IMR-90 (cell line): ENCODE measurements at regions not wholly inside any gene's neighbourhood (a gene's known extent, or its start where the extent isn't known, plus 50 kb on each side); places are given as distances from the start of the nearest gene placed in this dataset.

Experiments
- ATAC-seq: fragments of 200-7000 bp; cut with Tn5 transposase; 2 replicates; pipeline ENCODE4 v1.9.1; 2020; ENCODE audit warnings: low read depth, mild to moderate bottlenecking, moderate library complexity
- BruUV-seq: library from RNA; stranded (reverse); fragments of 400-500 nt; replicated peaks from 2 replicates; lab custom pipeline; 2021; lab: Mats Ljungman, UMichigan
- CTCF ChIA-PET: fragments of 300-600 bp; formaldehyde crosslinking; extraction: SDS; loops from one replicate; lab custom pipeline; 2021; ENCODE audit warnings: antibody characterized with exemption; lab: Yijun Ruan, JAX
- POLR2A ChIA-PET: fragments of 300-600 bp; sonication (Branson Sonifier 250); formaldehyde crosslinking; loops from one replicate; lab custom pipeline; 2022; ENCODE audit warnings: antibody characterized with exemption; ENCODE audit not compliant: unreplicated experiment; lab: Charles Lee
- DNase-seq: peaks from one replicate; pipeline ENCODE4 v3.0.0; 2013
- H2AFZ ChIP-seq: replicated peaks from 2 replicates; pipeline ENCODE3; 2013; ENCODE audit warnings: low read length, mild to moderate bottlenecking; ENCODE audit not compliant: poor library complexity
- H2AK5ac ChIP-seq: 2 replicates; pipeline ENCODE4 v1.6.1; 2013; ENCODE audit warnings: low read depth, low read length, inconsistent platforms
- H2AK9ac ChIP-seq: replicated peaks from 2 replicates; pipeline ENCODE3; 2013; ENCODE audit warnings: mild to moderate bottlenecking, low read depth, low read length, moderate library complexity; ENCODE audit not compliant: poor library complexity
- H2BK120ac ChIP-seq: 2 replicates; pipeline ENCODE4 v1.6.1; 2013; ENCODE audit warnings: low read depth, low read length, inconsistent platforms
- H2BK15ac ChIP-seq: 3 replicates; pipeline ENCODE4 v1.6.1; 2013; ENCODE audit warnings: low read depth, low read length, inconsistent platforms
- H2BK20ac ChIP-seq: 2 replicates; pipeline ENCODE4 v1.6.1; 2013; ENCODE audit warnings: low read depth, mild to moderate bottlenecking, inconsistent platforms, low read length, moderate library complexity
- H2BK5ac ChIP-seq: 2 replicates; pipeline ENCODE4 v1.6.1; 2013; ENCODE audit warnings: mild to moderate bottlenecking, low read depth, low read length, inconsistent platforms; ENCODE audit not compliant: poor library complexity, severe bottlenecking
- H3K14ac ChIP-seq: replicated peaks from 2 replicates; pipeline ENCODE4 v1.6.1; 2013; ENCODE audit warnings: low read depth, low read length, inconsistent platforms
- H3K18ac ChIP-seq: 2 replicates; pipeline ENCODE4 v1.6.1; 2013; ENCODE audit warnings: low read depth, low read length, control low read depth
- H3K23ac ChIP-seq: 2 replicates; pipeline ENCODE4 v1.6.1; 2013; ENCODE audit warnings: low read depth, low read length, inconsistent platforms
- H3K27ac ChIP-seq: 2 replicates; pipeline ENCODE4 v1.5.1; 2013; ENCODE audit warnings: mild to moderate bottlenecking, control low read depth, low read length; ENCODE audit not compliant: insufficient read depth
- H3K27me3 ChIP-seq: 2 replicates; pipeline ENCODE4 v1.6.1; 2013; ENCODE audit warnings: low read length; ENCODE audit not compliant: control insufficient read depth, insufficient read depth
- H3K36me3 ChIP-seq: 2 replicates; pipeline ENCODE4 v1.6.1; 2013; ENCODE audit warnings: low read length, mixed read lengths; ENCODE audit not compliant: control insufficient read depth, insufficient read depth
- H3K4ac ChIP-seq: 2 replicates; pipeline ENCODE4 v1.6.1; 2013; ENCODE audit warnings: low read depth, low read length, inconsistent platforms
- H3K4me1 ChIP-seq: 2 replicates; pipeline ENCODE4 v1.6.1; 2013; ENCODE audit warnings: low read length, mixed read lengths; ENCODE audit not compliant: control insufficient read depth, insufficient read depth
- H3K4me2 ChIP-seq: 2 replicates; pipeline ENCODE4 v1.6.1; 2013; ENCODE audit warnings: low read depth, mild to moderate bottlenecking, control low read depth, low read length, moderate library complexity
- H3K4me3 ChIP-seq: 2 replicates; pipeline ENCODE4 v1.5.1; 2013; ENCODE audit warnings: low read depth, mild to moderate bottlenecking, control low read depth, low read length, moderate library complexity; ENCODE audit not compliant: insufficient read depth
- H3K56ac ChIP-seq: 2 replicates; pipeline ENCODE4 v1.6.1; 2013; ENCODE audit warnings: low read length, inconsistent platforms; ENCODE audit not compliant: insufficient read depth; ENCODE audit errors: extremely low read depth
- H3K79me1 ChIP-seq, 2 experiments: 2 replicates each; pipeline ENCODE4 v1.6.1; 2013; ENCODE audit warnings: low read length in 2 of 2, inconsistent platforms in 1 of 2, low read depth in 1 of 2
- H3K9ac ChIP-seq: 2 replicates; pipeline ENCODE4 v1.6.1; 2013; ENCODE audit warnings: low read depth, low read length, control low read depth
- H3K9me1 ChIP-seq: 2 replicates; pipeline ENCODE4 v1.6.1; 2013; ENCODE audit warnings: low read length, inconsistent platforms; ENCODE audit not compliant: insufficient read depth
- H3K9me3 ChIP-seq: 2 replicates; pipeline ENCODE4 v1.6.1; 2013; ENCODE audit warnings: low read length; ENCODE audit not compliant: control insufficient read depth, insufficient read depth
- H4K20me1 ChIP-seq: 2 replicates; pipeline ENCODE4 v1.6.1; 2013; ENCODE audit warnings: low read length, inconsistent platforms; ENCODE audit not compliant: insufficient read depth
- H4K5ac ChIP-seq: 2 replicates; pipeline ENCODE4 v1.6.1; 2013; ENCODE audit warnings: mild to moderate bottlenecking, low read depth, low read length, control low read depth
- H4K8ac ChIP-seq, 2 experiments: 2 replicates each; pipeline ENCODE4 v1.6.1; 2013; ENCODE audit warnings: low read depth in 2 of 2, low read length in 2 of 2, control low read depth in 1 of 2, inconsistent platforms in 1 of 2
- H4K91ac ChIP-seq: 2 replicates; pipeline ENCODE4 v1.6.1; 2013; ENCODE audit warnings: low read depth, low read length, inconsistent platforms; ENCODE audit not compliant: insufficient read depth
- CEBPB ChIP-seq: IDR thresholded peaks from 2 replicates; pipeline ENCODE4 v1.6.1; 2012; ENCODE audit warnings: low read depth, low read length, improper control_type of control experiment
- MAFK ChIP-seq: IDR thresholded peaks from 2 replicates; pipeline ENCODE4 v1.6.1; 2012; ENCODE audit warnings: low read depth, low read length, improper control_type of control experiment
- POLR2A ChIP-seq: IDR thresholded peaks from 2 replicates; pipeline ENCODE4 v1.6.1; 2012; ENCODE audit warnings: mild to moderate bottlenecking, low read depth, low read length
- RAD21 ChIP-seq: IDR thresholded peaks from 2 replicates; pipeline ENCODE4 v1.6.1; 2012; ENCODE audit warnings: low read length, improper control_type of control experiment
- RCOR1 ChIP-seq: IDR thresholded peaks from 2 replicates; pipeline ENCODE4 v1.6.1; 2012; ENCODE audit warnings: mild to moderate bottlenecking, low read length, improper control_type of control experiment; ENCODE audit not compliant: insufficient replicate concordance
- SMC3 ChIP-seq: fragments of 150-350 bp; IDR thresholded peaks from 2 replicates; pipeline ENCODE4 v1.6.1; 2016; ENCODE audit warnings: low read depth, mild to moderate bottlenecking, antibody characterized with exemption, low read length, moderate library complexity
- USF2 ChIP-seq: fragments of 150-350 bp; IDR thresholded peaks from 2 replicates; pipeline ENCODE4 v1.6.1; 2017; ENCODE audit warnings: mild to moderate bottlenecking, antibody characterized with exemption, low read length, low read depth
- WGBS, 2 experiments: methylation state at CpG; one replicate each; pipeline versions ENCODE4 v1.1.5 to v1.1.7; 2013; ENCODE audit warnings: missing lambda C conversion rate in 2 of 2; ENCODE audit not compliant: insufficient read length in 1 of 2; ENCODE audit errors: extremely low coverage in 2 of 2; 5-methylcytosine and 5-hydroxymethylcytosine counted together
- dilution Hi-C: fragments of 300-500 bp; cut with HindIII; formaldehyde crosslinking; loops from one replicate; pipeline ENCODE4 v1.14.3; 2018; ENCODE audit warnings: low sequenced_read_pairs; ENCODE audit not compliant: unreplicated experiment
- in situ Hi-C: fragments of 300-500 bp; cut with MboI; formaldehyde crosslinking; loops from 3 replicates; pipeline ENCODE4 v1.14.3; 2019; ENCODE audit warnings: low sequenced_read_pairs, inconsistent platforms, mixed read lengths
- intact Hi-C: fragments of 100-400 bp; cut with micrococcal nuclease; formaldehyde crosslinking; loops from 2 replicates; pipeline ENCODE4 v1.10.0; 2022

GRCh38 chr2:196257086-196257485 lies 85.7 kb upstream of the STK17B start:
- Histone ChIP-seq H3K27ac (no peak overlapping the region), H3K9ac (no peak overlapping the region), H4K8ac (no peak overlapping the region), H2AK5ac (no peak overlapping the region), H3K4me2 (no peak overlapping the region), H3K4ac (no peak overlapping the region), H3K4me3 (no peak overlapping the region), H3K56ac (no peak overlapping the region), H3K27me3 (no peaks in the 10 kb centered on the region), H3K23ac (no peak overlapping the region), H3K4me1 (peaks cover 6% of the 10 kb centered on the region), H2BK20ac (no peak overlapping the region), H2AFZ (no peak overlapping the region), H4K5ac (no peak overlapping the region), H3K9me1 (peaks cover 2% of the 10 kb centered on the region; the same call in 1 of the 2 replicates), H3K14ac (no peak overlapping the region), H3K36me3 (no peaks in the 10 kb centered on the region), H2AK9ac (no peak overlapping the region), H2BK5ac (no peak overlapping the region), H4K20me1 (no peaks in the 10 kb centered on the region), H3K18ac (no peak overlapping the region), H3K79me1 (peaks cover 0 to 2% of the 10 kb centered on the region in 2 experiments; a peak in 1 of 4 replicates), H2BK15ac (no peak overlapping the region), H2BK120ac (no peak overlapping the region), H4K91ac (no peak overlapping the region), H3K9me3 (no peaks in the 10 kb centered on the region)
- BruUV-seq = no TSS peak
- intact Hi-C loops = no loop called here
- dilution Hi-C loops = no loop called here
- in situ Hi-C loops = loop anchor here (25.0 kb wide), 1 partner anchor 95 kb away; the partner anchor contains the start of gene STK17B
- DNase-seq (no peak), ATAC-seq (no peak)
- ChIA-PET POLR2A (no interaction called here), CTCF (interaction anchor here (1.1 kb wide), 1 partner anchor 90 kb away, joined by 3 read pairs; no protein-coding TSS in a partner anchor)
- no peak for TF ChIP-seq POLR2A
- TF ChIP-seq CEBPB = no peak
- TF ChIP-seq USF2 = no peak
- no peak for TF ChIP-seq RCOR1
- no peak for TF ChIP-seq RAD21
- TF ChIP-seq MAFK = 0 out of 2 replicates have a peak, but pooled peaks have one; percentile 15
- no peak for TF ChIP-seq SMC3
- no CpG with 5 or more reads among the region's 3 CpGs for WGBS, 2 experiments
